ENCODE measurements at regions not wholly inside any gene's neighbourhood (a gene's known extent, or its start where the extent isn't known, plus 50 kb on each side); places are given as distances from the start of the nearest gene placed in this dataset.
"Not testable (repeated sequence)": the region's sequence is repeated elsewhere in the genome, so short reads cannot be mapped to it uniquely, and the experiment has no call there.

GRCh38 chr14:35958499-35958898 is 132.4 kb downstream of the BRMS1L start:
- intact Hi-C loops (cut with micrococcal nuclease) = loop anchor here (5.0 to 10.0 kb wide), 2 partner anchors 599 to 646 kb away; no protein-coding TSS in a partner anchor
- Mint-ChIP-seq H3K4me3 (ENCODE audit: unreplicated experiment) (no peak overlapping the region), H3K27me3 (ENCODE audit: insufficient read depth, unreplicated experiment) (no peaks in the 10 kb centered on the region), H3K36me3 (ENCODE audit: insufficient read depth, unreplicated experiment) (no peaks in the 10 kb centered on the region), H3K9me3 (ENCODE audit: unreplicated experiment) (no peaks in the 10 kb centered on the region), H3K4me1 (ENCODE audit: insufficient read depth, unreplicated experiment) (no peaks in the 10 kb centered on the region), H3K27ac (ENCODE audit: low read depth, unreplicated experiment) (no peak overlapping the region)
- BruUV-seq (replicated peaks) = no TSS peak
- no peak for DNase-seq (ENCODE audit: unreplicated experiment)
- ChIA-PET CTCF (interaction anchor here (1.5 kb wide), 1 partner anchor 415 kb away, joined by 3 read pairs; no protein-coding TSS in a partner anchor), POLR2A (no interaction called here)
- TF ChIP-seq CTCF (IDR thresholded peaks at IDR 0.05; ENCODE audit: unreplicated experiment) = no peak

- Mint-ChIP-seq H3K4me3 (ENCODE audit: unreplicated experiment) (no peak overlapping the region), H3K36me3 (ENCODE audit: insufficient read depth, unreplicated experiment) (no peaks in the 10 kb centered on the region), H3K27me3 (ENCODE audit: insufficient read depth, unreplicated experiment) (no peaks in the 10 kb centered on the region), H3K9me3 (ENCODE audit: unreplicated experiment) (no peaks in the 10 kb centered on the region), H3K27ac (ENCODE audit: low read depth, unreplicated experiment) (no peak overlapping the region), H3K4me1 (ENCODE audit: insufficient read depth, unreplicated experiment) (no peaks in the 10 kb centered on the region)
- BruUV-seq (replicated peaks) = no TSS peak
- POLR2A ChIA-PET = interaction anchor here (0.7 to 0.8 kb wide), 2 partner anchors 14 to 101 kb away, joined by 3 to 4 read pairs; no protein-coding TSS in a partner anchor
- DNase-seq (ENCODE audit: unreplicated experiment) = no peak
- TF ChIP-seq CTCF (IDR thresholded peaks at IDR 0.05; ENCODE audit: unreplicated experiment) = no peak
- CTCF ChIA-PET = interaction anchor here (0.6 to 1.9 kb wide), 5 partner anchors 10 to 113 kb away, joined by 4 to 9 read pairs (median 5); no protein-coding TSS in a partner anchor
- intact Hi-C loops (cut with micrococcal nuclease) = loop anchor here (5.0 to 10.0 kb wide), 2 partner anchors 601 to 648 kb away; no protein-coding TSS in a partner anchor
These were observed 130.4 kb downstream of the BRMS1L start for GRCh38 chr14:35956376-35957085.

- no TSS peak for BruUV-seq (replicated peaks)
- ChIA-PET POLR2A (no interaction called here), CTCF (no interaction called here)
- no peak for TF ChIP-seq CTCF (IDR thresholded peaks at IDR 0.05; ENCODE audit: unreplicated experiment)
- Mint-ChIP-seq H3K27me3 (ENCODE audit: insufficient read depth, unreplicated experiment) (no peaks in the 10 kb centered on the region), H3K36me3 (ENCODE audit: insufficient read depth, unreplicated experiment) (no peaks in the 10 kb centered on the region), H3K9me3 (ENCODE audit: unreplicated experiment) (no peaks in the 10 kb centered on the region), H3K4me1 (ENCODE audit: insufficient read depth, unreplicated experiment) (no peaks in the 10 kb centered on the region), H3K4me3 (ENCODE audit: unreplicated experiment) (no peak overlapping the region), H3K27ac (ENCODE audit: low read depth, unreplicated experiment) (no peak overlapping the region)
- intact Hi-C loops (cut with micrococcal nuclease) = loop anchor here (5.0 to 10.0 kb wide), 2 partner anchors 420 to 652 kb away; no protein-coding TSS in a partner anchor
- no peak for DNase-seq (ENCODE audit: unreplicated experiment)
These were observed 126.4 kb downstream of the BRMS1L start for GRCh38 chr14:35952584-35952983.

- no peak for TF ChIP-seq CTCF (IDR thresholded peaks at IDR 0.05; ENCODE audit: unreplicated experiment)
- Mint-ChIP-seq H3K27me3 (ENCODE audit: insufficient read depth, unreplicated experiment) (no peaks in the 10 kb centered on the region), H3K9me3 (ENCODE audit: unreplicated experiment) (no peaks in the 10 kb centered on the region), H3K4me3 (ENCODE audit: unreplicated experiment) (no peak overlapping the region), H3K4me1 (ENCODE audit: insufficient read depth, unreplicated experiment) (no peaks in the 10 kb centered on the region), H3K27ac (ENCODE audit: low read depth, unreplicated experiment) (no peak overlapping the region), H3K36me3 (ENCODE audit: insufficient read depth, unreplicated experiment) (no peaks in the 10 kb centered on the region)
- no peak for DNase-seq (ENCODE audit: unreplicated experiment)
- intact Hi-C loops (cut with micrococcal nuclease) = loop anchor here (5.0 to 10.0 kb wide), 2 partner anchors 422 to 655 kb away; no protein-coding TSS in a partner anchor
- POLR2A ChIA-PET = no interaction called here
- CTCF ChIA-PET = interaction anchor here (0.8 kb wide), 1 partner anchor 67 kb away, joined by 3 read pairs; no protein-coding TSS in a partner anchor
- BruUV-seq (replicated peaks) = no TSS peak
These were observed 123.9 kb downstream of the BRMS1L start for GRCh38 chr14:35949920-35950513.

GRCh38 chr14:35947983-35948382 is 121.8 kb downstream of the BRMS1L start:
- H3K27ac Mint-ChIP-seq (ENCODE audit: low read depth, unreplicated experiment); H3K27me3 Mint-ChIP-seq (ENCODE audit: insufficient read depth, unreplicated experiment); CTCF ChIA-PET: not testable (repeated sequence)

More at GRCh38 chr14:35947983-35948382, 121.8 kb downstream of the BRMS1L start:
- POLR2A ChIA-PET; H3K36me3 Mint-ChIP-seq (ENCODE audit: insufficient read depth, unreplicated experiment); DNase-seq (ENCODE audit: unreplicated experiment); H3K4me3 Mint-ChIP-seq (ENCODE audit: unreplicated experiment); BruUV-seq (replicated peaks); H3K4me1 Mint-ChIP-seq (ENCODE audit: insufficient read depth, unreplicated experiment); intact Hi-C loops (cut with micrococcal nuclease); H3K9me3 Mint-ChIP-seq (ENCODE audit: unreplicated experiment): not testable (repeated sequence)

Data from MCF 10A (cell line).